Glutamatergic neuron (in vitro differentiated cells): ENCODE measurements at regions not wholly inside any gene's neighbourhood (a gene's known extent, or its start where the extent isn't known, plus 50 kb on each side); places are given as distances from the start of the nearest gene placed in this dataset.
"Not testable (repeated sequence)": the region's sequence is repeated elsewhere in the genome, so short reads cannot be mapped to it uniquely, and the experiment has no call there.

Experiments used
- DNase-seq: peaks from one replicate; pipeline ENCODE4 v3.0.0; 2022
- H3K27ac Mint-ChIP-seq: one replicate; pipeline ENCODE4 v1.8.0; 2020; ENCODE audit warnings: mild to moderate bottlenecking, mixed read lengths, inconsistent platforms; ENCODE audit not compliant: unreplicated experiment
- H3K27me3 Mint-ChIP-seq: one replicate; pipeline ENCODE4 v1.8.0; 2020; ENCODE audit warnings: mild to moderate bottlenecking, moderate library complexity, mixed read lengths, inconsistent platforms; ENCODE audit not compliant: unreplicated experiment
- H3K36me3 Mint-ChIP-seq: one replicate; pipeline ENCODE4 v1.8.0; 2020; ENCODE audit warnings: mild to moderate bottlenecking, mixed read lengths, inconsistent platforms; ENCODE audit not compliant: unreplicated experiment
- H3K4me1 Mint-ChIP-seq: one replicate; pipeline ENCODE4 v1.8.0; 2020; ENCODE audit warnings: mild to moderate bottlenecking, low read depth, mixed read lengths, inconsistent platforms; ENCODE audit not compliant: unreplicated experiment
- H3K4me3 Mint-ChIP-seq: one replicate; pipeline ENCODE4 v1.8.0; 2020; ENCODE audit warnings: mild to moderate bottlenecking, mixed read lengths, inconsistent platforms; ENCODE audit not compliant: unreplicated experiment
- H3K9me3 Mint-ChIP-seq: one replicate; pipeline ENCODE4 v1.8.0; 2020; ENCODE audit warnings: mild to moderate bottlenecking, moderate library complexity, mixed read lengths, inconsistent platforms; ENCODE audit not compliant: unreplicated experiment
- CTCF ChIP-seq: fragments of 200-600 bp; sonication (generic); IDR thresholded peaks from one replicate; pipeline ENCODE4 v1.5.0; 2021; ENCODE audit not compliant: partially characterized antibody, unreplicated experiment

- no peak overlapping the region for H3K4me3 Mint-ChIP-seq
These were observed 217.2 kb upstream of the PRDM1 start for GRCh38 chr6:105868823-105869460.

GRCh38 chr6:105867821-105868220 is 218.3 kb upstream of the PRDM1 start:
- Mint-ChIP-seq H3K4me1 (no peaks in the 10 kb centered on the region), H3K27me3 (no peaks in the 10 kb centered on the region), H3K36me3 (no peaks in the 10 kb centered on the region), H3K4me3 (no peak overlapping the region), H3K27ac (no peak overlapping the region), H3K9me3 (peaks cover 2% of the 10 kb centered on the region)
- DNase-seq = no peak
- no peak for TF ChIP-seq CTCF

More at GRCh38 chr6:105868823-105869460, 217.2 kb upstream of the PRDM1 start:
- Mint-ChIP-seq H3K27me3 (no peaks in the 10 kb centered on the region), H3K4me1 (no peaks in the 10 kb centered on the region), H3K36me3 (no peaks in the 10 kb centered on the region), H3K27ac (no peak overlapping the region), H3K9me3 (peaks cover 2% of the 10 kb centered on the region)
- TF ChIP-seq CTCF = no peak
- no peak for DNase-seq

- Mint-ChIP-seq H3K4me1 (no peaks in the 10 kb centered on the region), H3K4me3 (no peak overlapping the region), H3K9me3 (peaks cover 2% of the 10 kb centered on the region), H3K27me3 (no peaks in the 10 kb centered on the region), H3K36me3 (no peaks in the 10 kb centered on the region), H3K27ac (no peak overlapping the region)
- DNase-seq = no peak
- no peak for TF ChIP-seq CTCF
These were observed 218.9 kb upstream of the PRDM1 start for GRCh38 chr6:105867277-105867676.

- Mint-ChIP-seq H3K27me3 (no peaks in the 10 kb centered on the region), H3K9me3 (peaks cover 2% of the 10 kb centered on the region), H3K4me1 (no peaks in the 10 kb centered on the region), H3K36me3 (no peaks in the 10 kb centered on the region), H3K4me3 (no peak overlapping the region), H3K27ac (no peak overlapping the region)
- no peak for DNase-seq
- TF ChIP-seq CTCF = no peak
These were observed 223.1 kb upstream of the PRDM1 start for GRCh38 chr6:105862936-105863607.

GRCh38 chr6:105860927-105861326 is 225.2 kb upstream of the PRDM1 start:
- H3K36me3 Mint-ChIP-seq, H3K27me3 Mint-ChIP-seq, DNase-seq, H3K4me1 Mint-ChIP-seq, H3K27ac Mint-ChIP-seq, H3K9me3 Mint-ChIP-seq, H3K4me3 Mint-ChIP-seq: not testable (repeated sequence)
